ENCODE measurements at regions not wholly inside any gene's neighbourhood (a gene's known extent, or its start where the extent isn't known, plus 50 kb on each side); places are given as distances from the start of the nearest gene placed in this dataset.

GRCh38 chr16:79355600-79356358 is 244.8 kb downstream of the MAF start:
- no peak for DNase-seq (ENCODE audit: extremely low read depth, insufficient read length)
- peaks cover 3% of the 10 kb centered on the region for H3K27me3 ChIP-seq (replicated peaks; ENCODE audit: control insufficient read depth, insufficient read depth, low read length)
- H3K4me3 ChIP-seq (replicated peaks; ENCODE audit: low read depth, low read length), result no peak overlapping the region
- TF ChIP-seq CTCF (IDR thresholded peaks at IDR 0.05; ENCODE audit: insufficient read depth, low read length, poor library complexity, severe bottlenecking), result no peak
- H3K36me3 ChIP-seq (ENCODE audit: control insufficient read depth, insufficient read depth, low read length), result no peaks in the 10 kb centered on the region

- H3K36me3 ChIP-seq (ENCODE audit: control insufficient read depth, insufficient read depth, low read length), result no peaks in the 10 kb centered on the region
- H3K27me3 ChIP-seq (replicated peaks; ENCODE audit: control insufficient read depth, insufficient read depth, low read length), result peaks cover 2% of the 10 kb centered on the region
- no peak overlapping the region for H3K4me3 ChIP-seq (replicated peaks; ENCODE audit: low read depth, low read length)
- no peak for TF ChIP-seq CTCF (IDR thresholded peaks at IDR 0.05; ENCODE audit: insufficient read depth, low read length, poor library complexity, severe bottlenecking)
- DNase-seq (ENCODE audit: extremely low read depth, insufficient read length), result no peak
These were observed 248.6 kb downstream of the MAF start for GRCh38 chr16:79351927-79352326.

DNA sequence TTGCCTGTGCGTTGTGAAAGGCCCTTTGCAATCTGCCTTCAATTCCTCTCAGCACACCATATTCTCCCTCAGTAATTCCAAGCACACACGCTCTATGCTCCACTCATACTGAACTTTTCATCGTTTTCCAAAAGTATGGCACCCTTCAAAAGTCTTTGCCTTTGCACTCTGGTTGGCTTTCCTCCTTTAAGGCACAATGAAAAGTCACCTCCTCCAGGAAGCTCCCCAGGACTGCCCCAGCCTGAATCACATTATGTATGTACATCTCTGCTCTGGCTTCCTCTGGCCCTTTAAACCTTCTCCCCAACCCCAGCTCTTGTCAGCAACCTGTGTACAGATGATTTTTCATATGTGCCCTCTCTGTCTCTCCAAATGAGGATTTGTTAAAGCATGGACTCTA is 250.7 kb downstream of the MAF start:
- Histone ChIP-seq H3K36me3 (ENCODE audit: control insufficient read depth, insufficient read depth, low read length) (no peaks in the 10 kb centered on the region), H3K27me3 (replicated peaks; ENCODE audit: control insufficient read depth, insufficient read depth, low read length) (no peaks in the 10 kb centered on the region; the same call in none of the 2 replicates), H3K4me3 (replicated peaks; ENCODE audit: low read depth, low read length) (no peak overlapping the region)
- TF ChIP-seq CTCF (IDR thresholded peaks at IDR 0.05; ENCODE audit: insufficient read depth, low read length, poor library complexity, severe bottlenecking), result no peak
- no peak for DNase-seq (ENCODE audit: extremely low read depth, insufficient read length)

DNA sequence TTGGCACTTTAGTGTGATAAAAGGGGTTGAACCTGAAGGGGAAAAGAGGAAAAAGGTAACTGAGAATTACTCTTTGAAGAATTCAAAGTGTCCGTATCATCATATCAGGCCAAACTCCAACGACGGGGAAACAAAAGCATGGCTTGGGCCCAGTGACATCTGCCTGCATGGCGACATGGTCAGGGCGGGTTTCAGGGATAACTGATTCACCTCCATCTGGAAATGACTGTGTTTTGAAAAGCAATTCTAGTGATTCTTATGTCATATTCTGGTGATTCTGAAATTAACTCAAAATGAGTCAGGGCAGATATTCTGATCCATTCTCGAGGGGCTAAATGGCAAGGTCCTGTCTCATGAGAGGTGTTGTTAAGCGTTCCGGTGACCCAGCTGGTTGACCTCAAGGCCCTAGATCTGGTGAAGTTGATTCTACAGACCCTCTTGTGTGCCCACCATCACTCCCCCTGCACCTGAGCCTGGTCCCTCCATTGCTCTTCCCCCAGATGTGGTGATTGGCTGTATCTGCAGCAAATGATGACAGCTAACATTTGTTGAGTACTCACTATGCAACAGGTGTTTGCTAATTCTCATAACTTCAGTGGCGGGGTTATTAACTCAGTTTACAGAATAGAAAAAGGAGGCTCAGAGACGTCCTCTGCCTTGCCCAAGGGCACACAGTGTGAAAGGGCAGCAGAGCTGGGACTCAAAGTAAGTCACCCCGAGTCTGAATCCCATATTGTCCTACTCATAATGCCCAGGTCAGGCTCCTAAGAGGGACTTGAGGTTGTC is 251.8 kb downstream of the MAF start:
- DNase-seq (ENCODE audit: extremely low read depth, insufficient read length), result no peak
- Histone ChIP-seq H3K27me3 (replicated peaks; ENCODE audit: control insufficient read depth, insufficient read depth, low read length) (no peaks in the 10 kb centered on the region; the same call in none of the 2 replicates), H3K4me3 (replicated peaks; ENCODE audit: low read depth, low read length) (no peak overlapping the region), H3K36me3 (ENCODE audit: control insufficient read depth, insufficient read depth, low read length) (no peaks in the 10 kb centered on the region)
- TF ChIP-seq CTCF (IDR thresholded peaks at IDR 0.05; ENCODE audit: insufficient read depth, low read length, poor library complexity, severe bottlenecking), result no peak

DNA sequence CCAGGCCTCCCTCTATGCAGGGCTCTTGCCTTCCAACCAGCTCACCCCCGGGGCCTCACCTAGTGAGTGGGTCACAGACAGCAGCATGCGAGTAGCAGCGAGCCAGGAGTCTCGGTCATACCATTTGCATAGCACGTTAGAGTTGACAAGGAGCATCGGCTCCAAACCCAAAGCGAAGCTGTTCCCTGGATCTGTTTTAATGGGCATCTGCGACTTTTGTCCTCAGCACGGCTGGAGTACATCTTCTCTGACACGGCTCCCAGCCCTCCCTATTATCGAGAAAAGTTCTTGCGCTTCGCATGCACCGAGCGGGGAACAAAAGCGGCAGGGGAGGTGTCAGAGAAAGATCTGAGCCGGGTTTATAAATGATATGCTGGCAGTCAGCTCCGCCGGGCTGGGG is 253.3 kb downstream of the MAF start:
- no peak overlapping the region for H3K4me3 ChIP-seq (replicated peaks; ENCODE audit: low read depth, low read length)
- H3K27me3 ChIP-seq (replicated peaks; ENCODE audit: control insufficient read depth, insufficient read depth, low read length), result no peaks in the 10 kb centered on the region; the same call in none of the 2 replicates
- no peak for DNase-seq (ENCODE audit: extremely low read depth, insufficient read length)
- H3K36me3 ChIP-seq (ENCODE audit: control insufficient read depth, insufficient read depth, low read length), result no peaks in the 10 kb centered on the region
- TF ChIP-seq CTCF (IDR thresholded peaks at IDR 0.05; ENCODE audit: insufficient read depth, low read length, poor library complexity, severe bottlenecking), result no peak
